GM12878 (cell line): ENCODE measurements at regions not wholly inside any gene's neighbourhood (a gene's known extent, or its start where the extent isn't known, plus 50 kb on each side); places are given as distances from the start of the nearest gene placed in this dataset.

Source experiments
- ATAC-seq: fragments of 200-7000 bp; cut with Tn5 transposase; 3 replicates; pipeline ENCODE4 v1.9.1; 2020; ENCODE audit warnings: mild to moderate bottlenecking, moderate library complexity
- BruUV-seq: library from RNA; stranded (reverse); fragments of 400-500 nt; replicated peaks from 2 replicates; lab custom pipeline; 2021; lab: Mats Ljungman, UMichigan
- CTCF ChIA-PET: fragments of 300-600 bp; sonication (Branson Sonifier 250); formaldehyde crosslinking; extraction: SDS; loops from one replicate; lab custom pipeline; 2021; ENCODE audit warnings: inconsistent platforms; lab: Yijun Ruan, JAX
- POLR2A ChIA-PET: fragments of 350-600 bp; formaldehyde crosslinking; extraction: SDS; loops from one replicate; lab custom pipeline; 2021; ENCODE audit warnings: inconsistent platforms; lab: Charles Lee
- RAD21 ChIA-PET: fragments of 300-600 bp; sonication (Branson Sonifier 250); formaldehyde crosslinking; loops from one replicate; lab custom pipeline; 2023; ENCODE audit warnings: antibody characterized with exemption; ENCODE audit not compliant: unreplicated experiment; lab: Charles Lee
- SMC1A ChIA-PET: fragments of 300-600 bp; sonication (Branson Sonifier 250); formaldehyde crosslinking; loops from one replicate; lab custom pipeline; 2023; ENCODE audit not compliant: unreplicated experiment, uncharacterized antibody; lab: Charles Lee
- DNase-seq: peaks from one replicate; pipeline ENCODE4 v3.0.0-alpha.2; 2011; ENCODE audit warnings: low read depth, low spot score
- FAIRE-seq: peaks from 3 replicates; lab custom pipeline; 2011; peaks lifted over from hg19 to GRCh38; lab: Jason Lieb, UNC
- H2AFZ ChIP-seq: 2 replicates; pipeline ENCODE4 v1.6.0; 2011; ENCODE audit warnings: low read depth, low read length, control low read depth; ENCODE audit not compliant: control insufficient read depth
- H3K27ac ChIP-seq: 2 replicates; pipeline ENCODE4 v1.5.1; 2011; ENCODE audit warnings: control low read depth; ENCODE audit not compliant: control insufficient read depth, insufficient read depth
- H3K27me3 ChIP-seq, 2 experiments: replicated peaks in 1 of 2; 2 replicates each; pipeline versions ENCODE4 v1.6.0 to v1.6.1; 2011; ENCODE audit warnings: low read length in 1 of 2; ENCODE audit not compliant: control insufficient read depth in 2 of 2, insufficient read depth in 2 of 2
- H3K36me3 ChIP-seq, 2 experiments: 2 replicates each; pipeline ENCODE4 v1.5.1; 2011; ENCODE audit warnings: low read length in 1 of 2; ENCODE audit not compliant: control insufficient read depth in 2 of 2, insufficient read depth in 2 of 2
- H3K4me1 ChIP-seq: 2 replicates; pipeline ENCODE4 v1.6.1; 2011; ENCODE audit warnings: mild to moderate bottlenecking, low read length, moderate library complexity, mixed read lengths; ENCODE audit not compliant: control insufficient read depth, insufficient read depth
- H3K4me2 ChIP-seq: 2 replicates; pipeline ENCODE4 v1.6.0; 2011; ENCODE audit warnings: control low read depth; ENCODE audit not compliant: control insufficient read depth, insufficient read depth
- H3K4me3 ChIP-seq: fragments of 200-600 bp; sonication (generic); 2 replicates; pipeline ENCODE4 v1.5.1; 2016
- H3K79me2 ChIP-seq: 2 replicates; pipeline ENCODE4 v1.6.0; 2011; ENCODE audit warnings: low read length; ENCODE audit not compliant: control insufficient read depth, insufficient read depth
- H3K9ac ChIP-seq: 2 replicates; pipeline ENCODE4 v1.8.0; 2011; ENCODE audit warnings: low read length, control low read depth, mixed read lengths; ENCODE audit not compliant: control insufficient read depth, insufficient read depth
- H3K9me3 ChIP-seq: replicated peaks from 3 replicates; pipeline ENCODE4 v1.5.1; 2011; ENCODE audit warnings: mild to moderate bottlenecking, low read length; ENCODE audit not compliant: control insufficient read depth, insufficient read depth
- H4K20me1 ChIP-seq: 2 replicates; pipeline ENCODE4 v1.6.0; 2011; ENCODE audit not compliant: control insufficient read depth, insufficient read depth
- HDAC2 ChIP-seq: fragments of 200-600 bp; sonication (generic); IDR thresholded peaks from 2 replicates; pipeline ENCODE4 v1.6.1; 2017
- HDAC6 ChIP-seq: fragments of 200-600 bp; sonication (generic); IDR thresholded peaks from one replicate; pipeline ENCODE4 v1.8.0; 2017; ENCODE audit warnings: antibody characterized with exemption; ENCODE audit not compliant: unreplicated experiment
- IKZF1 ChIP-seq: fragments of 450-650 bp; conservative IDR thresholded peaks from 2 replicates; pipeline ENCODE4 v1.6.1; 2017; ENCODE audit warnings: antibody characterized with exemption, mild to moderate bottlenecking
- IKZF2 ChIP-seq, 2 experiments: fragments of 450-650 bp; IDR thresholded peaks; 2 replicates each; pipeline ENCODE4 v1.6.1; 2017; ENCODE audit warnings: mild to moderate bottlenecking in 2 of 2, moderate library complexity in 2 of 2
- LARP7 ChIP-seq: fragments of 450-650 bp; IDR thresholded peaks from 2 replicates; pipeline ENCODE4 v1.6.1; 2017; ENCODE audit warnings: mild to moderate bottlenecking
- MYC ChIP-seq: IDR thresholded peaks from 2 replicates; pipeline ENCODE4 v1.6.1; 2011; ENCODE audit warnings: mild to moderate bottlenecking, low read length, moderate library complexity, inconsistent platforms; ENCODE audit not compliant: insufficient read depth, insufficient replicate concordance, insufficient read length, severe bottlenecking
- RCOR1 ChIP-seq: conservative IDR thresholded peaks from 2 replicates; pipeline ENCODE4 v1.6.1; 2012; ENCODE audit warnings: low read depth, low read length, improper control_type of control experiment
- STAT1 ChIP-seq: fragments of 450-650 bp; conservative IDR thresholded peaks from 2 replicates; pipeline ENCODE4 v1.6.1; 2014; ENCODE audit warnings: antibody characterized with exemption, mild to moderate bottlenecking
- ZNF622 ChIP-seq: fragments of 450-650 bp; IDR thresholded peaks from 2 replicates; pipeline ENCODE4 v1.6.1; 2017; ENCODE audit warnings: mild to moderate bottlenecking, inconsistent platforms
- WGBS: methylation state at CpG from one replicate; pipeline ENCODE4 v1.1.6; 2016; ENCODE audit warnings: low lambda C conversion rate; ENCODE audit not compliant: insufficient replicate concordance, insufficient coverage; ENCODE audit errors: missing lambda C conversion rate; 5-methylcytosine and 5-hydroxymethylcytosine counted together
- in situ Hi-C: fragments of 300-500 bp; cut with MboI; formaldehyde crosslinking; loops from 9 replicates; pipeline ENCODE4 v1.14.3; 2018; ENCODE audit warnings: mixed read lengths
- intact Hi-C: fragments of 100-400 bp; cut with micrococcal nuclease; formaldehyde crosslinking; loops from one replicate; pipeline ENCODE4 v1.14.2; 2022; ENCODE audit not compliant: unreplicated experiment
- TF ChIP-seq, protein P1 (sequence below): fragments of 450-650 bp; IDR thresholded peaks from 2 replicates; pipeline ENCODE4 v1.6.1; 2016; ENCODE audit warnings: mild to moderate bottlenecking, moderate library complexity, borderline replicate concordance

GRCh38 chr12:92070864-92071445 lies 74.7 kb downstream of the BTG1 start:
- peaks cover 9% of the 10 kb centered on the region; the same call in 1 of the 2 replicates for H3K4me1 ChIP-seq

GRCh38 chr12:92070054-92070863 lies 75.4 kb downstream of the BTG1 start:
- FAIRE-seq, result no peak
- 70% methylated on average over 8 of the region's 8 CpGs for WGBS
- TF ChIP-seq, protein P1, sequence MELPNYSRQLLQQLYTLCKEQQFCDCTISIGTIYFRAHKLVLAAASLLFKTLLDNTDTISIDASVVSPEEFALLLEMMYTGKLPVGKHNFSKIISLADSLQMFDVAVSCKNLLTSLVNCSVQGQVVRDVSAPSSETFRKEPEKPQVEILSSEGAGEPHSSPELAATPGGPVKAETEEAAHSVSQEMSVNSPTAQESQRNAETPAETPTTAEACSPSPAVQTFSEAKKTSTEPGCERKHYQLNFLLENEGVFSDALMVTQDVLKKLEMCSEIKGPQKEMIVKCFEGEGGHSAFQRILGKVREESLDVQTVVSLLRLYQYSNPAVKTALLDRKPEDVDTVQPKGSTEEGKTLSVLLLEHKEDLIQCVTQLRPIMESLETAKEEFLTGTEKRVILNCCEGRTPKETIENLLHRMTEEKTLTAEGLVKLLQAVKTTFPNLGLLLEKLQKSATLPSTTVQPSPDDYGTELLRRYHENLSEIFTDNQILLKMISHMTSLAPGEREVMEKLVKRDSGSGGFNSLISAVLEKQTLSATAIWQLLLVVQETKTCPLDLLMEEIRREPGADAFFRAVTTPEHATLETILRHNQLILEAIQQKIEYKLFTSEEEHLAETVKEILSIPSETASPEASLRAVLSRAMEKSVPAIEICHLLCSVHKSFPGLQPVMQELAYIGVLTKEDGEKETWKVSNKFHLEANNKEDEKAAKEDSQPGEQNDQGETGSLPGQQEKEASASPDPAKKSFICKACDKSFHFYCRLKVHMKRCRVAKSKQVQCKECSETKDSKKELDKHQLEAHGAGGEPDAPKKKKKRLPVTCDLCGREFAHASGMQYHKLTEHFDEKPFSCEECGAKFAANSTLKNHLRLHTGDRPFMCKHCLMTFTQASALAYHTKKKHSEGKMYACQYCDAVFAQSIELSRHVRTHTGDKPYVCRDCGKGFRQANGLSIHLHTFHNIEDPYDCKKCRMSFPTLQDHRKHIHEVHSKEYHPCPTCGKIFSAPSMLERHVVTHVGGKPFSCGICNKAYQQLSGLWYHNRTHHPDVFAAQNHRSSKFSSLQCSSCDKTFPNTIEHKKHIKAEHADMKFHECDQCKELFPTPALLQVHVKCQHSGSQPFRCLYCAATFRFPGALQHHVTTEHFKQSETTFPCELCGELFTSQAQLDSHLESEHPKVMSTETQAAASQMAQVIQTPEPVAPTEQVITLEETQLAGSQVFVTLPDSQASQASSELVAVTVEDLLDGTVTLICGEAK, result no peak
- TF ChIP-seq HDAC2, result no peak
- TF ChIP-seq IKZF2 (IDR thresholded peaks at IDR 0.05), result peak; percentile 44 to 45; a peak in 2 of 4 replicates
- TF ChIP-seq STAT1, result no peak
- no peak for TF ChIP-seq HDAC6
- TF ChIP-seq LARP7, result no peak
- TF ChIP-seq IKZF1, result peak; percentile 52
- TF ChIP-seq MYC, result no peak
- TF ChIP-seq RCOR1, result no peak
- no peak for TF ChIP-seq ZNF622

More at GRCh38 chr12:92070864-92071445, 74.7 kb downstream of the BTG1 start:
- SMC1A ChIA-PET, result interaction anchor here (0.8 to 2.3 kb wide), 7 partner anchors 9 to 260 kb away, joined by 3 to 9 read pairs (median 5); no protein-coding TSS in a partner anchor
- TF ChIP-seq HDAC6, result no peak
- H3K4me3 ChIP-seq, result no peak overlapping the region
- H3K36me3 ChIP-seq, result no peaks in the 10 kb centered on the region
- H3K9me3 ChIP-seq, result peaks cover 5% of the 10 kb centered on the region; the same call in 2 of the 3 replicates
- RAD21 ChIA-PET, result interaction anchor here (1.2 to 1.6 kb wide), 2 partner anchors 10 to 45 kb away, joined by 3 to 4 read pairs; no protein-coding TSS in a partner anchor
- DNase-seq (no peak), ATAC-seq (no peak), FAIRE-seq (no peak)
- in situ Hi-C loops, result no loop called here
- POLR2A ChIA-PET, result interaction anchor here (0.8 kb wide), 1 partner anchor 21 kb away, joined by 3 read pairs; no protein-coding TSS in a partner anchor
- no peak overlapping the region for H3K9ac ChIP-seq
- intact Hi-C loops, result no loop called here
- BruUV-seq, result no TSS peak
- 98% methylated on average over 6 of the region's 6 CpGs for WGBS
- no peak overlapping the region for H3K4me2 ChIP-seq
- H4K20me1 ChIP-seq, result no peaks in the 10 kb centered on the region
- CTCF ChIA-PET, result interaction anchor here (1.0 to 1.8 kb wide), 5 partner anchors 17 to 337 kb away, joined by 3 to 6 read pairs (median 3); no protein-coding TSS in a partner anchor
- no peak overlapping the region for H2AFZ ChIP-seq
- H3K27me3 ChIP-seq, result no peaks in the 10 kb centered on the region
- H3K27ac ChIP-seq, result no peak overlapping the region
- no peaks in the 10 kb centered on the region for H3K79me2 ChIP-seq

More at GRCh38 chr12:92070054-92070863, 75.4 kb downstream of the BTG1 start:
- in situ Hi-C loops (no loop called here), intact Hi-C loops (no loop called here)
- Histone ChIP-seq H3K27ac (no peak overlapping the region), H3K4me3 (no peak overlapping the region), H3K79me2 (no peaks in the 10 kb centered on the region), H3K27me3 (no peaks in the 10 kb centered on the region), H3K4me2 (no peak overlapping the region), H4K20me1 (no peaks in the 10 kb centered on the region), H3K9me3 (peaks cover 5% of the 10 kb centered on the region; the same call in 2 of the 3 replicates), H3K36me3 (no peaks in the 10 kb centered on the region), H3K9ac (no peak overlapping the region), H3K4me1 (peaks cover 2% of the 10 kb centered on the region; the same call in 1 of the 2 replicates), H2AFZ (no peak overlapping the region)
- peak; percentile 61 for ATAC-seq
- DNase-seq, result no peak
- POLR2A ChIA-PET, result interaction anchor here (0.6 to 1.3 kb wide), 6 partner anchors 8 to 1359 kb away, joined by 3 read pairs; partner anchors contain the start of gene BTG1
- RAD21 ChIA-PET, result interaction anchor here (1.2 to 1.8 kb wide), 3 partner anchors 10 to 65 kb away, joined by 3 to 6 read pairs (median 4); no protein-coding TSS in a partner anchor
- CTCF ChIA-PET, result interaction anchor here (1.0 to 1.8 kb wide), 5 partner anchors 16 to 338 kb away, joined by 3 to 6 read pairs (median 3); no protein-coding TSS in a partner anchor
- SMC1A ChIA-PET, result interaction anchor here (0.6 to 2.3 kb wide), 11 partner anchors 8 to 425 kb away, joined by 3 to 9 read pairs (median 4); no protein-coding TSS in a partner anchor
- BruUV-seq, result no TSS peak
